GM23338 (cell line): ENCODE measurements at regions not wholly inside any gene's neighbourhood (a gene's known extent, or its start where the extent isn't known, plus 50 kb on each side); places are given as distances from the start of the nearest gene placed in this dataset.

Experiments used
- ATAC-seq: fragments of 200-7000 bp; cut with Tn5 transposase; 3 replicates; pipeline ENCODE4 v1.9.1; 2020
- DNase-seq: peaks from one replicate; pipeline ENCODE4 v3.0.0-alpha.2; 2015; ENCODE audit warnings: low spot score
- H2AFZ ChIP-seq: fragments of 200-600 bp; sonication (generic); 2 replicates; pipeline ENCODE4 v1.8.0; 2016; ENCODE audit warnings: antibody characterized with exemption, mild to moderate bottlenecking, moderate library complexity
- H3F3A ChIP-seq: fragments of 200-600 bp; sonication (generic); replicated peaks from 2 replicates; pipeline ENCODE4 v1.8.0; 2017; ENCODE audit warnings: antibody characterized with exemption, mixed run types, low read depth
- H3K27ac ChIP-seq: fragments of 200-600 bp; sonication (generic); 2 replicates; pipeline ENCODE4 v1.6.1; 2016; ENCODE audit warnings: low read depth
- H3K27me3 ChIP-seq: fragments of 200-600 bp; sonication (generic); 2 replicates; pipeline ENCODE4 v1.8.0; 2016; ENCODE audit warnings: mild to moderate bottlenecking, mixed run types, moderate library complexity; ENCODE audit not compliant: insufficient read depth
- H3K36me3 ChIP-seq: fragments of 200-600 bp; sonication (generic); 2 replicates; pipeline ENCODE4 v1.8.0; 2016; ENCODE audit warnings: mild to moderate bottlenecking; ENCODE audit not compliant: insufficient read depth
- H3K4me1 ChIP-seq: fragments of 200-600 bp; sonication (generic); 2 replicates; pipeline ENCODE4 v1.8.0; 2016; ENCODE audit warnings: mild to moderate bottlenecking, moderate library complexity; ENCODE audit not compliant: insufficient read depth
- H3K4me2 ChIP-seq: fragments of 200-600 bp; sonication (generic); 2 replicates; pipeline ENCODE4 v1.7.1; 2017; ENCODE audit warnings: mixed run types
- H3K4me3 ChIP-seq: fragments of 200-600 bp; sonication (generic); 2 replicates; pipeline ENCODE4 v1.6.1; 2016; ENCODE audit warnings: mixed run types
- H3K79me2 ChIP-seq: fragments of 200-600 bp; sonication (generic); replicated peaks from 2 replicates; pipeline ENCODE4 v1.8.0; 2017; ENCODE audit warnings: mild to moderate bottlenecking; ENCODE audit not compliant: insufficient read depth
- H3K9me2 ChIP-seq: fragments of 200-600 bp; sonication (generic); 2 replicates; pipeline ENCODE4 v1.8.0; 2017; ENCODE audit not compliant: insufficient read depth
- H4K20me1 ChIP-seq: fragments of 200-600 bp; sonication (generic); replicated peaks from 2 replicates; pipeline ENCODE4 v1.8.0; 2017; ENCODE audit warnings: mild to moderate bottlenecking; ENCODE audit not compliant: insufficient read depth
- H3K27ac Mint-ChIP-seq: 2 replicates; pipeline ENCODE4 v1.8.0; 2020; ENCODE audit warnings: inconsistent platforms, mild to moderate bottlenecking, moderate library complexity, mixed read lengths
- H3K27me3 Mint-ChIP-seq: 3 replicates; pipeline ENCODE4 v1.8.0; 2022; ENCODE audit warnings: low read depth, mild to moderate bottlenecking, moderate library complexity, mixed read lengths, inconsistent platforms; ENCODE audit not compliant: insufficient read depth, poor library complexity
- H3K36me3 Mint-ChIP-seq: 3 replicates; pipeline ENCODE4 v1.8.0; 2021; ENCODE audit warnings: low read depth, mild to moderate bottlenecking, inconsistent platforms, moderate library complexity, mixed read lengths
- H3K4me1 Mint-ChIP-seq: 3 replicates; pipeline ENCODE4 v1.8.0; 2020; ENCODE audit warnings: mild to moderate bottlenecking, inconsistent platforms, mixed read lengths
- H3K4me3 Mint-ChIP-seq: 3 replicates; pipeline ENCODE4 v1.8.0; 2021; ENCODE audit warnings: moderate library complexity, mild to moderate bottlenecking, inconsistent platforms, mixed read lengths
- H3K9me3 Mint-ChIP-seq: 3 replicates; pipeline ENCODE4 v1.8.0; 2020; ENCODE audit warnings: moderate library complexity, mild to moderate bottlenecking, inconsistent platforms, mixed read lengths
- EZH2 ChIP-seq: fragments of 200-600 bp; sonication (generic); IDR thresholded peaks from one replicate; pipeline ENCODE4 v1.8.0; 2017; ENCODE audit warnings: antibody characterized with exemption, mild to moderate bottlenecking, low read depth; ENCODE audit not compliant: unreplicated experiment
- REST ChIP-seq: IDR thresholded peaks from one replicate; pipeline ENCODE4 v1.6.1; 2018; ENCODE audit warnings: antibody characterized with exemption; ENCODE audit not compliant: unreplicated experiment
- STAT1 ChIP-seq: IDR thresholded peaks from one replicate; pipeline ENCODE4 v1.6.1; 2016; ENCODE audit warnings: antibody characterized with exemption; ENCODE audit not compliant: unreplicated experiment
- ZNF331 ChIP-seq: fragments of 250-450 bp; sonication (Bioruptor Pico); IDR thresholded peaks from 2 replicates; pipeline ENCODE4 v1.5.0; 2020; ENCODE audit warnings: low read depth, mild to moderate bottlenecking, moderate library complexity
- TF ChIP-seq, protein P1 (sequence below): fragments of 250-450 bp; sonication (Bioruptor Pico); IDR thresholded peaks from 2 replicates; pipeline ENCODE4 v1.5.0; 2020; ENCODE audit warnings: mild to moderate bottlenecking, moderate library complexity

- Histone ChIP-seq H3K79me2 (no peaks in the 10 kb centered on the region), H3K9me2 (no peaks in the 10 kb centered on the region), H3K4me2 (no peak overlapping the region), H3K27me3 (no peaks in the 10 kb centered on the region), H3K4me3 (no peak overlapping the region), H3F3A (no peaks in the 10 kb centered on the region), H4K20me1 (no peaks in the 10 kb centered on the region), H2AFZ (no peak overlapping the region), H3K27ac (no peak overlapping the region), H3K4me1 (0 out of 2 replicates have a peak, but pooled peaks cover 3% of the 10 kb centered on the region), H3K36me3 (no peaks in the 10 kb centered on the region)
- Mint-ChIP-seq H3K9me3 (no peaks in the 10 kb centered on the region; the same call in 2 of the 3 replicates), H3K36me3 (no peaks in the 10 kb centered on the region), H3K27me3 (no peaks in the 10 kb centered on the region), H3K4me1 (peaks cover 2% of the 10 kb centered on the region; the same call in 2 of the 3 replicates), H3K4me3 (no peak overlapping the region), H3K27ac (no peak overlapping the region)
- no peak for TF ChIP-seq EZH2
- no peak for TF ChIP-seq REST
- no peak for TF ChIP-seq STAT1
- TF ChIP-seq, protein P1, sequence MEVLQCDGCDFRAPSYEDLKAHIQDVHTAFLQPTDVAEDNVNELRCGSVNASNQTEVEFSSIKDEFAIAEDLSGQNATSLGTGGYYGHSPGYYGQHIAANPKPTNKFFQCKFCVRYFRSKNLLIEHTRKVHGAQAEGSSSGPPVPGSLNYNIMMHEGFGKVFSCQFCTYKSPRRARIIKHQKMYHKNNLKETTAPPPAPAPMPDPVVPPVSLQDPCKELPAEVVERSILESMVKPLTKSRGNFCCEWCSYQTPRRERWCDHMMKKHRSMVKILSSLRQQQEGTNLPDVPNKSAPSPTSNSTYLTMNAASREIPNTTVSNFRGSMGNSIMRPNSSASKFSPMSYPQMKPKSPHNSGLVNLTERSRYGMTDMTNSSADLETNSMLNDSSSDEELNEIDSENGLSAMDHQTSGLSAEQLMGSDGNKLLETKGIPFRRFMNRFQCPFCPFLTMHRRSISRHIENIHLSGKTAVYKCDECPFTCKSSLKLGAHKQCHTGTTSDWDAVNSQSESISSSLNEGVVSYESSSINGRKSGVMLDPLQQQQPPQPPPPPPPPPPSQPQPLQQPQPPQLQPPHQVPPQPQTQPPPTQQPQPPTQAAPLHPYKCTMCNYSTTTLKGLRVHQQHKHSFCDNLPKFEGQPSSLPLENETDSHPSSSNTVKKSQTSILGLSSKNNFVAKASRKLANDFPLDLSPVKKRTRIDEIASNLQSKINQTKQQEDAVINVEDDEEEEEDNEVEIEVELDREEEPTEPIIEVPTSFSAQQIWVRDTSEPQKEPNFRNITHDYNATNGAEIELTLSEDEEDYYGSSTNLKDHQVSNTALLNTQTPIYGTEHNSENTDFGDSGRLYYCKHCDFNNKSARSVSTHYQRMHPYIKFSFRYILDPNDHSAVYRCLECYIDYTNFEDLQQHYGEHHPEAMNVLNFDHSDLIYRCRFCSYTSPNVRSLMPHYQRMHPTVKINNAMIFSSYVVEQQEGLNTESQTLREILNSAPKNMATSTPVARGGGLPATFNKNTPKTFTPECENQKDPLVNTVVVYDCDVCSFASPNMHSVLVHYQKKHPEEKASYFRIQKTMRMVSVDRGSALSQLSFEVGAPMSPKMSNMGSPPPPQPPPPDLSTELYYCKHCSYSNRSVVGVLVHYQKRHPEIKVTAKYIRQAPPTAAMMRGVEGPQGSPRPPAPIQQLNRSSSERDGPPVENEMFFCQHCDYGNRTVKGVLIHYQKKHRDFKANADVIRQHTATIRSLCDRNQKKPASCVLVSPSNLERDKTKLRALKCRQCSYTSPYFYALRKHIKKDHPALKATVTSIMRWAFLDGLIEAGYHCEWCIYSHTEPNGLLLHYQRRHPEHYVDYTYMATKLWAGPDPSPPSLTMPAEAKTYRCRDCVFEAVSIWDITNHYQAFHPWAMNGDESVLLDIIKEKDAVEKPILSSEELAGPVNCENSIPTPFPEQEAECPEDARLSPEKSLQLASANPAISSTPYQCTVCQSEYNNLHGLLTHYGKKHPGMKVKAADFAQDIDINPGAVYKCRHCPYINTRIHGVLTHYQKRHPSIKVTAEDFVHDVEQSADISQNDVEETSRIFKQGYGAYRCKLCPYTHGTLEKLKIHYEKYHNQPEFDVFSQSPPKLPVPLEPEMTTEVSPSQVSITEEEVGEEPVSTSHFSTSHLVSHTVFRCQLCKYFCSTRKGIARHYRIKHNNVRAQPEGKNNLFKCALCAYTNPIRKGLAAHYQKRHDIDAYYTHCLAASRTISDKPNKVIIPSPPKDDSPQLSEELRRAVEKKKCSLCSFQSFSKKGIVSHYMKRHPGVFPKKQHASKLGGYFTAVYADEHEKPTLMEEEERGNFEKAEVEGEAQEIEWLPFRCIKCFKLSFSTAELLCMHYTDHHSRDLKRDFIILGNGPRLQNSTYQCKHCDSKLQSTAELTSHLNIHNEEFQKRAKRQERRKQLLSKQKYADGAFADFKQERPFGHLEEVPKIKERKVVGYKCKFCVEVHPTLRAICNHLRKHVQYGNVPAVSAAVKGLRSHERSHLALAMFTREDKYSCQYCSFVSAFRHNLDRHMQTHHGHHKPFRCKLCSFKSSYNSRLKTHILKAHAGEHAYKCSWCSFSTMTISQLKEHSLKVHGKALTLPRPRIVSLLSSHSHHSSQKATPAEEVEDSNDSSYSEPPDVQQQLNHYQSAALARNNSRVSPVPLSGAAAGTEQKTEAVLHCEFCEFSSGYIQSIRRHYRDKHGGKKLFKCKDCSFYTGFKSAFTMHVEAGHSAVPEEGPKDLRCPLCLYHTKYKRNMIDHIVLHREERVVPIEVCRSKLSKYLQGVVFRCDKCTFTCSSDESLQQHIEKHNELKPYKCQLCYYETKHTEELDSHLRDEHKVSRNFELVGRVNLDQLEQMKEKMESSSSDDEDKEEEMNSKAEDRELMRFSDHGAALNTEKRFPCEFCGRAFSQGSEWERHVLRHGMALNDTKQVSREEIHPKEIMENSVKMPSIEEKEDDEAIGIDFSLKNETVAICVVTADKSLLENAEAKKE (CRISPR knock-in tag) = no peak
- TF ChIP-seq ZNF331 (CRISPR knock-in tag) = no peak
- no peak for DNase-seq
- no peak for ATAC-seq
Measured at GRCh38 chr6:141252828-141253608, 879.7 kb upstream of the GJE1 start.
